ENCODE measurements at regions not wholly inside any gene's neighbourhood (a gene's known extent, or its start where the extent isn't known, plus 50 kb on each side); places are given as distances from the start of the nearest gene placed in this dataset.
A peak's percentile ranks its signal among the peaks of the same experiment; 100 is the strongest.

DNA sequence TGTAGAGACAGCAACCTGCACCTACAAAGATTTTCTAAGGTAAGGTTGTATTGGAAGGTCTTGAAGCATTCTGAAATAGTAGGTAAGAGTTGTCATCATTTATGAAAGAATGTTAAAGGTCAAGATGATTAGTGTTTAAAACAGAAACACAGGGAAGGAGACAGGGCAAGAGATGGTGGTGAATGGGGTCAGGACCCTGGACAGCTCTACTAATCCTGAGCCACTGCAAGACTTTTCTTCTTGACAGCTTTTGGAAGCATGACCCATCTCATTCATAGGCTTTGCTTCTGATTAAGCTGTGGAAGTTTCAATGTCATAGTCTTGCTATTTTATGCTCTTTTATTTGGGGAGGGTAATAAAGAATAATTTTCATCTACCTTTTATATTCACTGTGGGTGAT, 75.5 kb upstream of the CAND1 start:
- intact Hi-C loops (cut with DNase I): no loop called here
- H3K9ac ChIP-seq (ENCODE audit: low read length in 3 of 3): no peak overlapping the region
- FAIRE-seq: no peak

DNA sequence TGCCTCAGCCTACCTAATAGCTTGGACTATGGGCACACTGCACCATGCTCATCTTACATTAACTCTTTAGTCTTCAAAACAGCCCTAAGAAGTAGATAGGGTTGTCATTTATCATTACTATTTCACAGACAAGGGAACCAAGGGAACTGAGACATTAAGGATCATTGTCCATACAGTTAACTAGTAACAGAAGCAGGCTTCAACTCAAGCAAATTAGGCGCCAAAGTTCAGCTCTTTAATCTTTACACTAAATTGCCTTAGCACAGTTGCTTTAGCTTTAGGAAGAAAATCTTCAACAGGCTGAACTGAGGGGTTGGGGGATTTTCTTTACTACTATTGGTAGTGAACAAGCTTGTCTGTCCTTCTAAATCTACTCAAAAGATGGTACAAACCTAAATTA, 68.8 kb upstream of the CAND1 start:
- FAIRE-seq: no peak
- Histone ChIP-seq H3K27ac (ENCODE audit: low read depth in 2 of 2, low read length in 2 of 2) (no peak overlapping the region), H3K9me3 (ENCODE audit: control insufficient read depth in 2 of 3, insufficient read depth in 1 of 3, low read length in 3 of 3) (no peaks in the 10 kb centered on the region), H3K4me1 (ENCODE audit: control insufficient read depth in 2 of 3, insufficient read depth in 2 of 3, low read depth in 1 of 3, low read length in 3 of 3) (no peaks in the 10 kb centered on the region), H3K4me3 (ENCODE audit: low read length in 3 of 3) (no peak overlapping the region), H3K36me3 (ENCODE audit: control insufficient read depth in 2 of 3, insufficient read depth in 3 of 3, low read length in 3 of 3) (no peaks in the 10 kb centered on the region), H3K27me3 (ENCODE audit: control insufficient read depth, insufficient read depth, low read length) (no peaks in the 10 kb centered on the region), H3K9ac (ENCODE audit: low read length in 3 of 3) (no peak overlapping the region)
- TF ChIP-seq, protein P1, sequence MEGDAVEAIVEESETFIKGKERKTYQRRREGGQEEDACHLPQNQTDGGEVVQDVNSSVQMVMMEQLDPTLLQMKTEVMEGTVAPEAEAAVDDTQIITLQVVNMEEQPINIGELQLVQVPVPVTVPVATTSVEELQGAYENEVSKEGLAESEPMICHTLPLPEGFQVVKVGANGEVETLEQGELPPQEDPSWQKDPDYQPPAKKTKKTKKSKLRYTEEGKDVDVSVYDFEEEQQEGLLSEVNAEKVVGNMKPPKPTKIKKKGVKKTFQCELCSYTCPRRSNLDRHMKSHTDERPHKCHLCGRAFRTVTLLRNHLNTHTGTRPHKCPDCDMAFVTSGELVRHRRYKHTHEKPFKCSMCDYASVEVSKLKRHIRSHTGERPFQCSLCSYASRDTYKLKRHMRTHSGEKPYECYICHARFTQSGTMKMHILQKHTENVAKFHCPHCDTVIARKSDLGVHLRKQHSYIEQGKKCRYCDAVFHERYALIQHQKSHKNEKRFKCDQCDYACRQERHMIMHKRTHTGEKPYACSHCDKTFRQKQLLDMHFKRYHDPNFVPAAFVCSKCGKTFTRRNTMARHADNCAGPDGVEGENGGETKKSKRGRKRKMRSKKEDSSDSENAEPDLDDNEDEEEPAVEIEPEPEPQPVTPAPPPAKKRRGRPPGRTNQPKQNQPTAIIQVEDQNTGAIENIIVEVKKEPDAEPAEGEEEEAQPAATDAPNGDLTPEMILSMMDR (IDR thresholded peaks at IDR 0.05; ENCODE audit: borderline replicate concordance, extremely low read depth, insufficient read depth): no peak
- intact Hi-C loops (cut with DNase I): no loop called here
- DNase-seq: peak in 2 of 5 donors; percentile 3 to 19

More for the DNA sequence above, 75.5 kb upstream of the CAND1 start:
- H3K9me3 ChIP-seq (ENCODE audit: control insufficient read depth in 2 of 3, insufficient read depth in 1 of 3, low read length in 3 of 3): no peaks in the 10 kb centered on the region
- H3K36me3 ChIP-seq (ENCODE audit: control insufficient read depth in 2 of 3, insufficient read depth in 3 of 3, low read length in 3 of 3): no peaks in the 10 kb centered on the region
- no peak overlapping the region for H3K27ac ChIP-seq (ENCODE audit: low read depth in 2 of 2, low read length in 2 of 2)
- no peak overlapping the region for H3K4me3 ChIP-seq (ENCODE audit: low read length in 3 of 3)
- H3K27me3 ChIP-seq (ENCODE audit: control insufficient read depth, insufficient read depth, low read length): no peaks in the 10 kb centered on the region
- peak in 3 of 5 donors; percentile 48 to 74 (median 50) for DNase-seq
- TF ChIP-seq, protein P1 (IDR thresholded peaks at IDR 0.05; ENCODE audit: borderline replicate concordance, extremely low read depth, insufficient read depth): no peak
- H3K4me1 ChIP-seq (ENCODE audit: control insufficient read depth in 2 of 3, insufficient read depth in 2 of 3, low read depth in 1 of 3, low read length in 3 of 3): no peaks in the 10 kb centered on the region

DNA sequence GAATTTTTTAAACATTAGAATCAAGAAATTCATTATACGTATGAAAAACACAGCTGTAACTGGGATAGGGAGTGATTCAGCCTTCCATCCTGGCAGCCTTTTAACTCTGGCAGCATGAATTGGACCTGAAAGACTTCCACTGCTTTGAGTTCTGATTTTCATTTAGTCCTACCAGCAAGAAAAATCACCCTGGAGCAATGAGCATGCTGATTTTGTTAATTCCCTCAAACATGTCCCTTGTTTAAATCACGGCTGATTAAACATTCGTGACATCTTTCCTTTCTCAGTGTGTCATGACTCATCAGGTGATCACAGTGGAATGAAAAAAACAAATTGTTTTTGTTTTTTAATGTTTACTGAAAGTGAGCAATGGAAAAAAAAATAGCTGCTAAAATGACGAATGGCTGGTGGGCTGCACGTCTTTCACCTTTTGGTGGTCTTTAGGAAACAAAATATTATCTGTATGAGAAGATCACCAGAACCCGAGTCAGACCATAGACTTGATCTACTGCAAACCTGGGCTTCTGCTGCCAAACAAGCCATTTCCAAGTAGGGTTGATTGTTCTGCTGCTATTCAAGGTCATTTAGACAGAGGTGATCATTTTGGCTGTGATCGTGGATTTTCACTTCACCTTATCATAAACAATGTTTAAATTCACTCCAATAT, 67.0 kb upstream of the CAND1 start:
- Histone ChIP-seq H3K27ac (ENCODE audit: low read depth in 2 of 2, low read length in 2 of 2) (no peak overlapping the region), H3K4me3 (ENCODE audit: low read length in 3 of 3) (no peak overlapping the region), H3K4me1 (ENCODE audit: control insufficient read depth in 2 of 3, insufficient read depth in 2 of 3, low read depth in 1 of 3, low read length in 3 of 3) (no peaks in the 10 kb centered on the region), H3K9me3 (ENCODE audit: control insufficient read depth in 2 of 3, insufficient read depth in 1 of 3, low read length in 3 of 3) (no peaks in the 10 kb centered on the region), H3K36me3 (ENCODE audit: control insufficient read depth in 2 of 3, insufficient read depth in 3 of 3, low read length in 3 of 3) (no peaks in the 10 kb centered on the region), H3K9ac (ENCODE audit: low read length in 3 of 3) (no peak overlapping the region), H3K27me3 (ENCODE audit: control insufficient read depth, insufficient read depth, low read length) (no peaks in the 10 kb centered on the region)
- DNase-seq: no peak
- TF ChIP-seq, protein P1 (IDR thresholded peaks at IDR 0.05; ENCODE audit: borderline replicate concordance, extremely low read depth, insufficient read depth): no peak
- intact Hi-C loops (cut with DNase I): no loop called here
- FAIRE-seq: no peak

DNA sequence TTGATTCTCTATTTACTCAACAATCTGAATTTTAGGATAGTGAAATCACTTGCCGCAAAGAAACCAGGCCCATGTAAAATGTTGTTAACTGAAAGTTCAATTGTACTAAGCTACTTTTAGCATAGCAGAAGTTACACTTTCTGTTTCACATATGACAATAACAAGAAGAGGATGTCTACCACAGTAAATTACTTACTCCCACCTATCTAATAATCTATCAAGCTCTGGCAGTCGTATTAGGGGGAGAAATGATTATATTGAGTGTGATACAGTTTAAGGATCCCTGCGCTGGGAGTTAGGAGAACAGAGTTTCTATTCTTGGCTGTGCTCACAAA, 66.5 kb upstream of the CAND1 start:
- no peak overlapping the region for H3K27ac ChIP-seq (ENCODE audit: low read depth in 2 of 2, low read length in 2 of 2)
- DNase-seq (no peak), FAIRE-seq (no peak)
- TF ChIP-seq, protein P1 (IDR thresholded peaks at IDR 0.05; ENCODE audit: borderline replicate concordance, extremely low read depth, insufficient read depth): no peak
- H3K36me3 ChIP-seq (ENCODE audit: control insufficient read depth in 2 of 3, insufficient read depth in 3 of 3, low read length in 3 of 3): no peaks in the 10 kb centered on the region
- intact Hi-C loops (cut with DNase I): no loop called here
- H3K4me3 ChIP-seq (ENCODE audit: low read length in 3 of 3): no peak overlapping the region
- no peaks in the 10 kb centered on the region for H3K9me3 ChIP-seq (ENCODE audit: control insufficient read depth in 2 of 3, insufficient read depth in 1 of 3, low read length in 3 of 3)
- H3K4me1 ChIP-seq (ENCODE audit: control insufficient read depth in 2 of 3, insufficient read depth in 2 of 3, low read depth in 1 of 3, low read length in 3 of 3): no peaks in the 10 kb centered on the region
- no peaks in the 10 kb centered on the region for H3K27me3 ChIP-seq (ENCODE audit: control insufficient read depth, insufficient read depth, low read length)
- no peak overlapping the region for H3K9ac ChIP-seq (ENCODE audit: low read length in 3 of 3)

All from kidney (tissue), 13 donors.